Breast epithelium (tissue), 3 donors: ENCODE measurements at regions not wholly inside any gene's neighbourhood (a gene's known extent, or its start where the extent isn't known, plus 50 kb on each side); places are given as distances from the start of the nearest gene placed in this dataset.

Experiments used
- CTCF ChIP-seq, 3 donors: fragments of 450-650 bp; IDR thresholded peaks; one replicate each; pipeline ENCODE4 v1.5.1; 2016 to 2017; ENCODE audit warnings: antibody characterized with exemption in 3 of 3, mild to moderate bottlenecking in 3 of 3, moderate library complexity in 3 of 3
- POLR2A ChIP-seq: fragments of 450-650 bp; IDR thresholded peaks from one replicate; pipeline ENCODE4 v1.6.1; 2016; ENCODE audit warnings: antibody characterized with exemption, mild to moderate bottlenecking, moderate library complexity

GRCh38 chr7:69342154-69342884, 256.0 kb upstream of the AUTS2 start:
- no peak for TF ChIP-seq POLR2A
- TF ChIP-seq CTCF (IDR thresholded peaks at IDR 0.05), result no peak
